Naive thymus-derived CD8-positive, alpha-beta T cell (primary cell): ENCODE measurements at regions not wholly inside any gene's neighbourhood (a gene's known extent, or its start where the extent isn't known, plus 50 kb on each side); places are given as distances from the start of the nearest gene placed in this dataset.

ENCODE experiments used
- ATAC-seq, 2 donors: fragments of 150-1000 bp; cut with Tn5 transposase in 1 of 2; sonication (Bioruptor Pico), chemical (Tn5 transposase) in 1 of 2; 1 replicate in 1 of 2; 2 replicates in 1 of 2; pipeline ENCODE4 v1.10.0; 2021; ENCODE audit warnings: mild to moderate bottlenecking in 2 of 2, moderate library complexity in 2 of 2
- POLR2A ChIA-PET: fragments of 350-600 bp; sonication (Branson Sonifier 250); formaldehyde crosslinking; loops from one replicate; lab custom pipeline; 2021; ENCODE audit warnings: antibody characterized with exemption; lab: Charles Lee
- DNase-seq, 10 donors: peaks; one replicate each; pipeline versions ENCODE4 v3.0.0 to v3.0.0-alpha.2; 2020 to 2022
- H3K27ac Mint-ChIP-seq, 10 donors: one replicate each; pipeline ENCODE4 v1.8.0; 2020 to 2022; ENCODE audit warnings: mild to moderate bottlenecking in 10 of 10, mixed read lengths in 10 of 10, moderate library complexity in 4 of 10, inconsistent platforms in 1 of 10
- H3K27me3 Mint-ChIP-seq, 5 donors: one replicate each; pipeline ENCODE4 v1.8.0; 2021 to 2022; ENCODE audit warnings: mixed read lengths in 5 of 5
- H3K36me3 Mint-ChIP-seq, 3 donors: one replicate each; pipeline ENCODE4 v1.8.0; 2020 to 2022; ENCODE audit warnings: mixed read lengths in 3 of 3, mild to moderate bottlenecking in 2 of 3, inconsistent platforms in 1 of 3
- H3K4me1 Mint-ChIP-seq, 4 donors: one replicate each; pipeline ENCODE4 v1.8.0; 2021 to 2022; ENCODE audit warnings: mixed read lengths in 4 of 4
- H3K4me3 Mint-ChIP-seq, 10 donors: one replicate each; pipeline ENCODE4 v1.8.0; 2020 to 2022; ENCODE audit warnings: mild to moderate bottlenecking in 10 of 10, mixed read lengths in 10 of 10, moderate library complexity in 6 of 10, inconsistent platforms in 1 of 10
- H3K9me3 Mint-ChIP-seq, 9 donors: one replicate each; pipeline ENCODE4 v1.8.0; 2020 to 2022; ENCODE audit warnings: mixed read lengths in 9 of 9, mild to moderate bottlenecking in 3 of 9, inconsistent platforms in 1 of 9, moderate library complexity in 1 of 9

- no peaks in the 10 kb centered on the region for H3K4me1 Mint-ChIP-seq
- H3K4me3 Mint-ChIP-seq: no peak overlapping the region
- no peaks in the 10 kb centered on the region for H3K9me3 Mint-ChIP-seq
- POLR2A ChIA-PET: interaction anchor here (0.6 kb wide), 1 partner anchor 1139 kb away, joined by 3 read pairs; no protein-coding TSS in a partner anchor
- peaks cover 0 to 4% (median 0%) of the 10 kb centered on the region in 3 donors for H3K36me3 Mint-ChIP-seq
- no peak overlapping the region for H3K27ac Mint-ChIP-seq
- DNase-seq: no peak
- no peak for ATAC-seq
- H3K27me3 Mint-ChIP-seq: peaks cover 0 to 5% (median 0%) of the 10 kb centered on the region in 5 donors
Measured at GRCh38 chr1:223010582-223011504, 132.2 kb downstream of the TLR5 start.

- DNase-seq: no peak
- Mint-ChIP-seq H3K36me3 (no peaks in the 10 kb centered on the region), H3K9me3 (no peaks in the 10 kb centered on the region), H3K4me1 (no peaks in the 10 kb centered on the region), H3K27ac (no peak overlapping the region), H3K27me3 (peaks cover 0 to 5% (median 0%) of the 10 kb centered on the region in 5 donors), H3K4me3 (no peak overlapping the region)
- no peak for ATAC-seq
- POLR2A ChIA-PET: no interaction called here
Measured at GRCh38 chr1:223011505-223011856, 131.6 kb downstream of the TLR5 start.

- Mint-ChIP-seq H3K4me1 (no peaks in the 10 kb centered on the region), H3K4me3 (no peak overlapping the region), H3K9me3 (no peaks in the 10 kb centered on the region), H3K36me3 (no peaks in the 10 kb centered on the region), H3K27ac (no peak overlapping the region), H3K27me3 (peaks cover 0 to 5% (median 0%) of the 10 kb centered on the region in 5 donors)
- DNase-seq (no peak), ATAC-seq (no peak)
- POLR2A ChIA-PET: no interaction called here
Measured at GRCh38 chr1:223012176-223012788, 130.8 kb downstream of the TLR5 start.

- Mint-ChIP-seq H3K27me3 (peaks cover 0 to 5% (median 0%) of the 10 kb centered on the region in 5 donors), H3K4me3 (no peak overlapping the region), H3K36me3 (no peaks in the 10 kb centered on the region), H3K9me3 (no peaks in the 10 kb centered on the region), H3K4me1 (no peaks in the 10 kb centered on the region), H3K27ac (no peak overlapping the region)
- no peak for DNase-seq
- no peak for ATAC-seq
- POLR2A ChIA-PET: no interaction called here
Measured at GRCh38 chr1:223012938-223013337, 130.1 kb downstream of the TLR5 start.

- ATAC-seq: no peak
- H3K4me3 Mint-ChIP-seq: no peak overlapping the region
- POLR2A ChIA-PET: no interaction called here
Measured at GRCh38 chr1:223014142-223014873, 128.7 kb downstream of the TLR5 start.

GRCh38 chr1:223016381-223016780 is 126.7 kb downstream of the TLR5 start:
- DNase-seq (no peak), ATAC-seq (no peak)
- no peaks in the 10 kb centered on the region for H3K9me3 Mint-ChIP-seq
- no peaks in the 10 kb centered on the region for H3K4me1 Mint-ChIP-seq
- POLR2A ChIA-PET: interaction anchor here (0.7 kb wide), 1 partner anchor 582 kb away, joined by 4 read pairs; no protein-coding TSS in a partner anchor
- H3K27me3 Mint-ChIP-seq: peaks cover 0 to 4% (median 0%) of the 10 kb centered on the region in 5 donors
- no peaks in the 10 kb centered on the region for H3K36me3 Mint-ChIP-seq
- H3K27ac Mint-ChIP-seq: no peak overlapping the region
- H3K4me3 Mint-ChIP-seq: no peak overlapping the region

More at GRCh38 chr1:223014142-223014873, 128.7 kb downstream of the TLR5 start:
- Mint-ChIP-seq H3K36me3 (no peaks in the 10 kb centered on the region), H3K9me3 (no peaks in the 10 kb centered on the region), H3K27me3 (peaks cover 0 to 5% (median 0%) of the 10 kb centered on the region in 5 donors), H3K27ac (no peak overlapping the region), H3K4me1 (no peaks in the 10 kb centered on the region)
- no peak for DNase-seq

GRCh38 chr1:223016890-223017289 is 126.2 kb downstream of the TLR5 start:
- no peak overlapping the region for H3K4me3 Mint-ChIP-seq
- H3K27me3 Mint-ChIP-seq: peaks cover 0 to 2% (median 0%) of the 10 kb centered on the region in 5 donors
- H3K27ac Mint-ChIP-seq: no peak overlapping the region

GRCh38 chr1:223017291-223017690 is 125.8 kb downstream of the TLR5 start:
- Mint-ChIP-seq H3K4me3 (no peak overlapping the region), H3K27me3 (peaks cover 0 to 2% (median 0%) of the 10 kb centered on the region in 5 donors), H3K36me3 (no peaks in the 10 kb centered on the region), H3K9me3 (no peaks in the 10 kb centered on the region), H3K4me1 (no peaks in the 10 kb centered on the region), H3K27ac (no peak overlapping the region)
- DNase-seq (no peak), ATAC-seq (no peak)
- POLR2A ChIA-PET: no interaction called here

More at GRCh38 chr1:223016890-223017289, 126.2 kb downstream of the TLR5 start:
- DNase-seq (no peak), ATAC-seq (no peak)
- Mint-ChIP-seq H3K4me1 (no peaks in the 10 kb centered on the region), H3K9me3 (no peaks in the 10 kb centered on the region), H3K36me3 (no peaks in the 10 kb centered on the region)
- POLR2A ChIA-PET: no interaction called here

GRCh38 chr1:223018534-223018933 is 124.5 kb downstream of the TLR5 start:
- H3K4me1 Mint-ChIP-seq: no peaks in the 10 kb centered on the region
- ATAC-seq (no peak), DNase-seq (no peak)
- H3K36me3 Mint-ChIP-seq: no peaks in the 10 kb centered on the region
- POLR2A ChIA-PET: no interaction called here
- H3K9me3 Mint-ChIP-seq: no peaks in the 10 kb centered on the region
- H3K27ac Mint-ChIP-seq: no peak overlapping the region
- no peak overlapping the region for H3K4me3 Mint-ChIP-seq
- peaks cover 0 to 1% (median 0%) of the 10 kb centered on the region in 5 donors for H3K27me3 Mint-ChIP-seq

GRCh38 chr1:223019256-223019655 is 123.8 kb downstream of the TLR5 start:
- Mint-ChIP-seq H3K4me1 (peaks cover 0 to 1% (median 0%) of the 10 kb centered on the region in 4 donors), H3K27ac (no peak overlapping the region), H3K4me3 (no peak overlapping the region), H3K36me3 (no peaks in the 10 kb centered on the region), H3K27me3 (peaks cover 0 to 1% (median 0%) of the 10 kb centered on the region in 5 donors), H3K9me3 (peaks cover 0 to 4% (median 0%) of the 10 kb centered on the region in 9 donors)
- POLR2A ChIA-PET: no interaction called here
- no peak for DNase-seq
- ATAC-seq: no peak

- Mint-ChIP-seq H3K4me1 (peaks cover 0 to 1% (median 0%) of the 10 kb centered on the region in 4 donors), H3K9me3 (peaks cover 0 to 4% (median 0%) of the 10 kb centered on the region in 9 donors), H3K27ac (no peak overlapping the region), H3K27me3 (no peaks in the 10 kb centered on the region), H3K36me3 (no peaks in the 10 kb centered on the region), H3K4me3 (no peak overlapping the region)
- POLR2A ChIA-PET: no interaction called here
- DNase-seq (no peak), ATAC-seq (no peak)
Measured at GRCh38 chr1:223020770-223021169, 122.3 kb downstream of the TLR5 start.

GRCh38 chr1:223022641-223023473 is 120.2 kb downstream of the TLR5 start:
- Mint-ChIP-seq H3K4me1 (peaks cover 0 to 1% (median 0%) of the 10 kb centered on the region in 4 donors), H3K36me3 (no peaks in the 10 kb centered on the region), H3K27me3 (no peaks in the 10 kb centered on the region), H3K9me3 (peaks cover 0 to 4% (median 0%) of the 10 kb centered on the region in 9 donors), H3K27ac (no peak overlapping the region), H3K4me3 (no peak overlapping the region)
- DNase-seq (no peak), ATAC-seq (no peak)
- POLR2A ChIA-PET: no interaction called here
